HG03469 (cell line): ENCODE measurements at regions not wholly inside any gene's neighbourhood (a gene's known extent, or its start where the extent isn't known, plus 50 kb on each side); places are given as distances from the start of the nearest gene placed in this dataset.
"Not testable (repeated sequence)": the region's sequence is repeated elsewhere in the genome, so short reads cannot be mapped to it uniquely, and the experiment has no call there.

Experiments used
- ATAC-seq: cut with Tn5 transposase; IDR thresholded peaks from one replicate; pipeline ENCODE4 v1.9.1; 2021; ENCODE audit warnings: mild to moderate bottlenecking, moderate library complexity, moderate number of reproducible peaks; ENCODE audit not compliant: unreplicated experiment

DNA sequence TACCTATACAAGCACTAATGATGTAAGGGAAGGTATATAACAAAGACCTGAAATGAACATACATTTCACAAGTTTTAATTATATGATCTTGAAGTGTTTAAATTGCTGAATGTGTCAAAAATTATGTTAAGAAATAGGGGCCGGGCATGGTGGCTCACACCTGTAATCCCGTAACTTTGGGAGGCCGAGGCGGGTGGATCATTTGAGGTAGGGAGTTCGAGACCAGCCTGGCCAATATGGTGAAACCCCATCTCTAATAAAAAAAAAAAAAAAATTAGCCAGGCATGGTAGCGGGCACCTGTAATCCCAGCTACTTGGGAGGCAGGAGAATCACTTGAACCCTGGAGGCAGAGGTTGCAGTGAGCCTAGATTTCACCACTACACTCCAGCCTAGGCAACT lies 537.4 kb upstream of the STEAP1 start:
- ATAC-seq = not testable (repeated sequence)

DNA sequence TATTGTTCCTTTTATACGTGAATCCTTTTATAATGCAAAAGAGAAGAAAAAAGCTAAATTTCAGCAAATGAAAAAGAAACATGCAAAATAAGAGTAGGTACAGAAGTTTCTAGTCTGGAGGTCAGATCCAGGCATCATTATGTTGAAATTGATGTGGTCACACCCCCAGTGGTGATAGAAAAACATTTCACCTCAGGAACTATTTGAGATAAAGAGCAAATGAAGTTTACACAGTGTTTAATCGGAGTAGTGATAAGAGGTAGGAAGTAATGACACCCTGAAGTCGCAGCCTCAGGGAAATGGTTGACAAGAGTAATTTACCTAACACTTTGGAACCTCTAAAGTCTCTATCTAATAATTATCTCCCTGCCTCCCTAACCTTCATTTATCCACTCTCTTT lies 536.0 kb upstream of the STEAP1 start:
- ATAC-seq = no peak

DNA sequence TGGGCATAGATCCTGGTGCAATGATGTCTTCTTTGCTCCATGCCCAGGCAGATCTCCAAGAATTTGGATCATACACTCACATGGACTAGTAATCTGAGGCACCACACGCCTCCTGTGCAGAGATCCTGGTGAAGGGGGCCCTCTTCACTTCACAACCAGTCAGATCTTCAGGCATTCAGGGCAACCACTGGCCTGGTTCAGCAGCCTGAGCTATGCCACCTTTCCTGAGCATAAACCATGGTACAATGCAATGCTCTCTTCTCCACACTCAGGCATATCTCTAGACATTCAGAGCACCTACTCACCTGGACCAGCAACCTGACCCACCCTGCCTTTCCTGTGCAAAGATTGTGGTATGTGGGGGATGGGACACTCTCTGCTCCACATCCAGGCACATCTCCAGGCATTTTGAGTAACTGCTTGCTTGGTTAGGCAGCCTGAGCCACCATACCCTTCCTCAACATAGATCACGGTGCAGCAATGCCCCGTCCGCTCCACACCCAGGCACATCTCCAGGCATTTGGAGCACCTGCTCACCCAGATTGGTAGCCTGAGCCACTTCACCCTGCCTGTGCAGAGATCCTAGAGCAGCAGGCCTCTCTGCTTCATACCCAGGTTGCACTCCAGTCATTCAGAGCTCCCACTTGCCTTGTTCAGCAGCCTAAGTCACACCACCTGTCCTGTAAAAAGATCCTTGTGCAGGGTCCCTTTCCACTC lies 532.2 kb upstream of the STEAP1 start:
- no peak for ATAC-seq

DNA sequence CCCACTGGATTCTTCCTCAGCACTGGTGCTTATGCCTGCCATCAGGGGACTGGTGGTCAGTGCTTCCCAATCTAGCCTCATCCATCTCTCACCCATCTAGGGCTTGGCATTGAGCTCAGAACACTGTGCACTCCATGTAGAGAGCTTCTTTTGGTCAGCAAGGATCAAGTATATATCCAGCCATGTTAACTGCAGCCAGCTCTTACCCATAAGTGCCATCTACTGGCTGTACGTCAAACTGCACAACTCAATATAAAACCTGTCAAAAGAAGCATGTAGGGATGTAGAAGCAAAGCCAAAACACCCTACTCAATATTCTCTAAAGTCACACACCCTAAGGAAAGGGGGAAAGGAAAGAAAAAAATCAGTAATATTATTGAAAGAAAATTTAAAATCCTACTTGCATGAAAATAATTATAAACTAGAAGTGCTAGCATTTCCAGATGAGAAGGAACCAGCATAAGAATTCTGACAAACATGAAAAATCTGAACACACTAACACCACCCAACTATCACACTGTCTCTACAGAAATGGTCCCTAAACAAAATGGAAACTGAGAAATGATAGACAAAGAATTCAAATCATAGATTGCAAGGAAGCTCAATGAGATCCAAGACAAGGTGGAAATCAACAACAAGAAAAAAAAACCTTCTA lies 531.1 kb upstream of the STEAP1 start:
- ATAC-seq = peak; percentile 93

DNA sequence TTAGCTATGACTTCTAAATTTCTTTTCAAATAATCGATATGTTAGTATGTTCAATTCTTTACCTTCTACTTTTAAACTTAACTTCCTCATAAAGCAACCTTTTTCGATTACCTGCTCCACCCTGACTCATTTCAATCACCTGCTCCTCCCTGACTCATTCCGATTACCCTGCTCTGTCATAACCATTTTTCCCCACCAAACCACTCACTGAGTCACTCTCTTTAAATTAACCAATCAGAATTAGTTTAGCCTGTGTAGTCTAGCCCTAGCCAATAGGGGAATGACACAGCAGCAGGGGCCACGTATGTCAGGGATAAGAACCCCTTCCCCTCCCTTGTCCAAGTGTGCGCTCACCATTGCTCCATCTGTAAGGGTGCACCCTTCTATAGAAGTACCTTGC lies 530.1 kb upstream of the STEAP1 start:
- not testable (repeated sequence) for ATAC-seq

DNA sequence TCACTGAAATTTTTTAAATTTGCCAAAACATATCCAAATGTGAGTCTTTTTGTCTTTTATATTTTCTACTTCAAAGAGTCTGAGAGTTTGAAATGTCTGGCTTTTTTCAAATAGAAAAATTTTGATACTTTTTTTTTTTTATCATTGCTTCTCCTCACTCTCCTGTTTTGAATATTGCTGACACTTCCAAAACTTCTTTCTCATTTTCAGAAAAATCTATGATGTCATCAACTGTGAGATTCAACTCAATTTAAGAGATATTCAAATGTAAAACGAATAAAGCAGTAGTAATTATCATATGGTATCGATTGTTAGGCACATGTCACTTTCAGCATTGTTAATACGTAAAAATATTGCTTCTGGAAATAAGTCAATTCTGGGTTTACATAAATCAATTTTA lies 505.8 kb upstream of the STEAP1 start:
- no peak for ATAC-seq

DNA sequence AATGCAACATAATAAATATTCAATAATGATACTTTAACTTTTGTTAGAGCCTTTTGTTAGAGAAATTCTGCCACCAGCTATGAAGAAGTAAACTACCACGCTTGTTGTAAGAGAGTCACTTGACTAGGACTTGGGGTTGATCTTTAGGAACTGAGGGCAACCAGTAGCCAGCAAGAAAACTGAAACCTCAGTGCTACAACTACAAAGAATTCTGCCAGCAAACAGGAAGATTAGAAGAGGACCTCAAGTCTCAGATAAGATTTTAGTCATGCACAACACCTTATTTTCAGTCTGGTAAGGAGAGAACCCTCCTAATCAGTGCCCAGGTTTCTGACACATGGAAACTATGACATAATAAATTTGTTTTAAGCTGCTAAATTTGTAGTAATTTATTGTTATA lies 498.3 kb upstream of the STEAP1 start:
- ATAC-seq = no peak

DNA sequence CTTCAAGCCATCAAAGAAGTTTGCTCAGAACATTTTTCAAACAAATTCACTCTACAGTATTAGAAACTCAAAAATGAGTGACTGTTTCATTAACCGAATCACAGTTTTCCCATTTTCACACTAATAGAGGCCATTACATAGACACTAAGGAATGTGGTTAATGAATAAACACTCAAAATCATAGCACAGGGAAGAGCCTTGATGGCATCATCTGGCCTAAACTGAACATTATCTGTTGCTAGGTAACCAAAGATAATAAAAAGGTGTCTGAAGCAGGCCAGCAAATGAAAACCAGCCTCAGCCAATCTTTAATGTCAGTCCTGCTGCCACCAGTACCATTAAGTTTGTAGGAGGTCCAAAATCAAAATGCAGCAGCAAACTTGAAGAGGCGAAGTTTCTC lies 492.4 kb upstream of the STEAP1 start:
- ATAC-seq = no peak

DNA sequence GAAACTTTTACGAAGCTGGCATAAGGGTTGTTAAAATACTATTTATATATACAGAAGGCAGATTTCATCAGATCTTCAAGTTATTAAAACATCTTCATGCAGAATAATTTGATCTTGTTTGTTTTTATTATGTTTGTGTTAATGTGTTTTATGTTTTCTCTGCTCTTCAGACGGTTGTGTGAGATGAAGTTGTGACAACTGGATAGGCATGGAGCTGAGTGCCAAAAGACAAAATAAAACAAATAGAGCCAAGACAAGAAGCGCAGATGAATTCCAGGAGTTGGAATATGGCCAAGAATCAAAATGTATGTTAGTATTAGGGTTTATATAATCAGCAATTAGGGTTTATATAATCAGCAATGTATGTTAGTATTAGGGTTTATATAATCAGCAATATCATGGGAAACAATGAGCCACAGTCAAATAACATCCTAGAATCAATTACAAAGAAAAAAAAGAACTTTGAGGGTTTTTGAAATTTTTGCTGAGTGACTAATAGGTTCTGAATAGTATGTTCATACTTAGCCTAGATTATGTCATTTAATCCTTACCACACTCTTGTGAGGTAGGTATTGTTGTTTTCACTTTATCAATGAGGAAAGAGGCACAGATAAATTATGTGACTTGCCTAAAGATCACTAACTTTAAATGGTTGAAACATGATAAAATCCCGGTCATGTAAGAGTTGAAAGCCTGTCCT lies 488.0 kb upstream of the STEAP1 start:
- ATAC-seq = no peak

DNA sequence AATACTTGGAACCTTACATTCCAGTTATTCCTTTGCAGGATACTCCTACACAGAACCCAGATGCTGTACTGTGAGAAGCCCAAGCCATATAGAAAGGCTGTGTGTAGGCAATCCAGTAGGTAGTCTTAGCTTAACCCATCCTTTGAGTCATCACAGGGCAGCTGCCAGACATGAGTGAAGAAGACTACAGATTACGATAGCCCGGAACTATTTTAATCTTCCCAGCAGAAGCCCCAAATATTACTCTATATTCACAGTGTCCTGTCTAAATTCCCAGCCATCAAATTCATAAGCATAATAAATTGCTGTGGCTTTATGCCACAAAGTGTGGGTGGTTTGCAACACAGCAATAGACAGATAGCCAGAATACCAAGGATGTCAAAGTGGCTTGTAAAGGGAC lies 474.1 kb upstream of the STEAP1 start:
- ATAC-seq = no peak

DNA sequence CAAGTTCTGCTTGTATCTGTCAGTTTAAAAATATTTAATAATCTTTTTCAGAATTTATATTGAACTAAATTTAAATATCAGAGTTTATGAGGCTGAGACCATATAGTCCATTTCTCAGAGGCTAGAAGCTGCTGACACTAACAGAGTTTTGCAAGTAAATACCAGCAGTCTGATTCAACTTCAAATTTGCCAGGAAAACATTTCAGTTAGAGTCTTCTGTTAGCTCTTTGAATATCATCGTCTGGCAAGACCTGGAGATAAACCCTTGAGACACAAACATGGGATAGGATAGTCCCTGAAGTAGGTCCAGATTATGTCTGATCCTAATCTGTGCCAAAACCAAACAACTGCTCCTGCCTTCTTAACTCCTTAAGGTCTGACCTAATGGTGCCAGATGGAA lies 472.8 kb upstream of the STEAP1 start:
- no peak for ATAC-seq

DNA sequence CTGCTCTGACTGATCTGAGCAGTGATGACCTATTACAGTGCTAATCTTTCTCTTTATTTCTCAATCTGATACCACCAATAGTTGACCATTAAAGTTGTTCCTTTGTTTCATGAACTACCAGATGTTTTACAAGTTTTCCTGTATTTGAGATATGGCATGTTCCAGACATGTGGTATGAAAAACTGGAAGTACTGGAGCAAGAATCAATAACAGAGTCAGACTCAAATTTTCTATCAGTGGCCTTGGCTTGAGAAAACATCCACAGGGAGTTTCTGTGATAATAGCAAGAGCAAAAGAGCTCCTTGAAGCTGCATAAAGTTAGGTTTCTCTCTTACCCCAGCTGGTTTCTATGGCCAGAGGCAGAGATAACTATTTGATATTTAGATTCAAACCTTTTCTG lies 469.0 kb upstream of the STEAP1 start:
- no peak for ATAC-seq

DNA sequence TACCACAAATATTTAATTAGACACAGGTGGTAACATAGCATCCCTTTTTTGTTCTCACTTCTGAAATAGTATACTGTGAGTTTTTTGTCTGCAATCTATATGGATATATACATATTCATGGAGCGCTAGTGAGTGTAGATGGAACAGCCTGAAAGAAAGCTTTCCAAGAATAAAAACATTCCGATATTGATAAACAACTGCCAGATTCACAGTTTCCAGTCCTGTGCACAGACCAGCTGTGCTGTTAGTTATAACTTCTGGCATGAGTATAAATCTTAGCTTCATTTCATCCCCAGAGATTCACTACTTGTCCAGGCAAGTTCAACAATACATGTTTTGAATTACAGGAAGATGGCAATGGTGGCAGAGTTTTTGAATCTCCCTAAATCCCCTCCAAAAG lies 467.1 kb upstream of the STEAP1 start:
- no peak for ATAC-seq

DNA sequence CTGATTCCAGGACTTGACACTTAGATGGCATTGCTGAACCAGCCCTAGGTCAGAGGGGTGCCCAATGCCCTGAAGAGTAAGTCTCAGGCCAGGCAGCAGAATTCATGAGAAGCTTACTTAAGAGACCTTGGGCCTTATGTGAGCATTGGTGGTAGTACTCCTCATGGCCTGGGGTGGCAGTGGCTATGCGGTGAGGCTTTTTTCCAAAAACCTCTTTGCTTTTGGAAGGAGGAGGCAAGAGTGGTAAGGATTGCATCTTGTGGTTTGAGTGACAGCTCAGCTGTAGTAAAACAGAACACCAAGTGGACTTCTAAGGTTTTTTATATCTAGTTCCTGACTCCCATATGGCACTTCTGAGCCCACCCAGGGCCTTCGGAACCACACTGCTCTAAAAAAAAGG lies 459.0 kb upstream of the STEAP1 start:
- ATAC-seq = no peak

DNA sequence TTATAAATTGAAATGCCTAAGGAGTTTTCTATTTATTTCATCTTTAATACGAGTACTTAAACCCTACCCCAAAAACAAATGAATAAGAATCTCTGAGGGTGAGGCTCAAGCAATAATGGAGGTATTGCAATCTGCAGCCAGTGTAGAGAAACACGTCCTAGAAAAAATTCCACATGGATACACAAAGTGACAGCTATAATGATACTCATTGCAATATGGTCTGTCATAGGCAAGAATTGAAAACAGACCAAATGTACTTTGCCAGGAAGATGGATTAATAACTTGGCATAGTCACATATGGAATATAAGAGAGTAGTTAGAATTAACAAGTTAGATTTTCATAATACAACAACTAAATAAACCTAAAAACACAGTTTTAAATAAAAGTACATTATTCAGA lies 440.1 kb upstream of the STEAP1 start:
- ATAC-seq = no peak

DNA sequence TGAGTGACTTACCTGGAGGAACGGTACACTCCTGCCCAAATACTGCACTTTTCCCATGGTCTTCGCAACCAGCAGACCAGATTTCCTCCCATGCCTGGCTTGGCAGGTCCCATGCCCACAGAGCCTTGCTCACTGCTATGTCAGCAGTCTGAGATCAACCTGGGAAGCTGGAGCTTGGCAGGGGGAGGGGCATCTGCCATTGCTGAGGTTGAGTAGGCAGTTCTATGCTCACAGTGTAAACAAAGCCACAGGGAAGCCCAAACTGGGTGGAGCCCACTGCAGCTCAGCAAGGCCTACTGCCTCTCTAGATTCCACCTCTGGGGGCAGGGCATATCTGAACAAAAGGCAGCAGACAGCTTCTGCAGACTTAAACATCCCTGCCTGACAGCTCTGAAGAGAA lies 435.3 kb upstream of the STEAP1 start:
- ATAC-seq = not testable (repeated sequence)

DNA sequence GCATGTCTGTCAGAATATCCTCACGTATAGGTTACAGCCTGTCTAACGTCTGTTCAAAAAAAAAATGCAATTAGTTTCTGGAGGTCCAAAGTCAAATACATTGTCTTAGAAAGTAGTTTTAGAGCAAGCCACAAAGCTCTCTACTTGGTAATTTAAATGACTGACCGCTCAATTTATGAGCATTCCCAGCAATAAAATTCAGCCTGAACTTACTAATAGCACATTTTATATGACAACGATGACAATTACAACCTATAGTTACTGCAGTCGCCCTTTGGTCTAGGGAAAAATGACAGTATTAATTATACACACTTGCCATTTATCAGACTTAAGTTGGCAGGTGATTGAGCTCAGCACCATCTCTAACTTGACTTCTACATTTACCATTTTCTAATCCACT lies 425.8 kb upstream of the STEAP1 start:
- no peak for ATAC-seq

DNA sequence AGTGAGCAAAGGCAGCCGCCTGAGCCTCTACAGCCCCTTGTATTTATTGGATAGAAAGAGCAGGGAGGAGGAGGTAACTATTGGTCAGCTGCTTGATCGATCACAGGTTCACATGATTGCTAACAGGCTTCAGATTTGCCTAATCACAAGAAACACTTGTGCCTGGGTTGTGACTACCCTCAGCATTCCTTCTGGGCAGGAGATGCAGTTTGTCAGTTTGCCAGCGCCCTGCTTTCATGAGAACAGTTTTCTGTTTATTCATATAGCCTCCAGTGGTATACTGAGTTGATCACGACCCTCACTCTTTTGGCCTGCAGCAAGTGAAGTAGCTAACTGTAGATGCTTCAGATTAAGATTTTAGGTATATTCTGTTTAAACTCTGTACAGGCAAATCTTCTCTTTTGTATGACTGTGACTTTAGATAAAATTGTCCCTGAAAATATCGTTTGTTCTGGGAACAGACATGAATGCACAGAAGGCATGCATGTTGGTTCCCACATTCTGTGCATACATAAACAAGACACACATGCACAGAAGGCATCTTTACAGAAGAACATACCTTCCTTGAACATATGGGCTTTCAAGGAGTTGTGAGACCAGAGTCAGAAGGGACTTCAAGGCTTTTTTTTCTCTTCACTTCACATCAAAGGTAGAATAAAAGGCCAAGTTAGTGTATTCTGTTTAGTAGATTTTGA lies 422.4 kb upstream of the STEAP1 start:
- ATAC-seq = no peak

DNA sequence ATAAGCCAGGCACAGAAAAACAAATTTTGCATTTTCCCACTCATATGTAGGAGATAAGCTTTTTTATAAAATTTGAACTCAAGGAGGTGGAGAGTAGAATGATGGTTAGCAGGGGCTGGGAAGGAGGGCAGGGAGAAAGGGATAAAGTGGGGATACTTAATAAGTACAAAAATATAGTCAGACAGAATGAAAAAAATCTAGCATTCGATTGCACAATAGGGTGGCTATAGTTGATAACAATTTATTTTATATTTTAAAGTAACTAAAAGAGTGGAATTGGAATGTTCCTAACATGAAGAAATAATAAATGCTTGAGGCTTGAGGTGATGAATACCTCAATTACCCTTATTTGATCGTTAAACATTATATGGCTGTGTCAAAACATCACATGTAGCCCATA lies 415.7 kb upstream of the STEAP1 start:
- no peak for ATAC-seq

DNA sequence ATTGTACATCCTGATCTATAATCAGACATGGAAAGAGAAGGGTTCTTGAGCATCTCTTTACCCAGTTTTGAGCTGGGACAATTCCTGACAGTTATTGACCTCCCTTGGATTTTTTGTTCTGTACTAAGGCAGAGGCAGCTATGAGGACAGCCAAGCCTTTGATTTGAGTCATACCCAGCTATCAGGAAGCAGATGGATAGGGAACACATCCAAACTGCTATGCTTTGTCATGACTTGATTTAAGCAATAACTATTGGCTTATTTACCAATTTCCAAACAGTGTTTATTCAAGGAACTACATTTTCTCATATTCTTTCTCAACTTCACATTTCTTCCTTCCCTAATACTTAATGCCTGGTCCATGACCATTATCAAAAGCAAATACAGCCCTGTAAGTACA lies 396.4 kb upstream of the STEAP1 start:
- ATAC-seq = no peak

DNA sequence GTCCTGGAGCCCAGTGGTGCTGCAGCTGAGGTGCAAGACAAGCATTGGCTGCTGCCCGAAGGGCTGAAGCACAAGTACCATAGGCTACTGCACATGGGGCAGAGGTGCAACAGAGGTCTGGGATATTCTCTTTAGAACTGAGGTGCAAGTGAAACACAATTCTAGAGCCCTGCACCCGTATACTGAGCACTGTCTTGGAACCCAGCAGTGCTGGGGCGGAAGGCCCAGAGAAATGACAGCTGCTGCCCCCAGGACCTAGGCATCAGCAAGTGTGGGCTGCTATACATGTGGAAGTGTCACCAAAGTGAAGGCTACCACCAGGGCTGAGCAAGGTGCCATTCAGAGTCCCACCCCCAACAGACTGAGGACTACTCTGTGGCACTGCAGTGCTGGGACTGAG lies 393.6 kb upstream of the STEAP1 start:
- ATAC-seq = no peak

DNA sequence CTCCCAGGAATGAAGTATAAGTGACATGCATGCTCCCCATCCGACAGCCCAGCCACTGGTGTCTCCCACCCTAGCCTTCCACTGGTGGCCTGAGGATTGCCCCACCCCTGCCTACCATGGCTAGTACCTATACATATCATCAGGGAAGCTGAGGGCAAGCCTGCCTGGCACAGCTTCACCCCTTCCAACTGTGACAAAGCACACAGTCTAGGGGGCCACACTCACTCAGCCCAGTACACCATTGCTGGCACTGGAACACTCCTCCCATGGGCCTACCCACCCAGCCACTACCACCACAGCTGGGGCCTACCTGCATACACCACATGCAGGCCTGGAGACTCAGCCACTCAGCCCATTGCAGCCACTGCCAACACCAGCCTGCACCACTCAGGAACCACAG lies 393.1 kb upstream of the STEAP1 start:
- no peak for ATAC-seq
